ENCODE measurements at regions not wholly inside any gene's neighbourhood (a gene's known extent, or its start where the extent isn't known, plus 50 kb on each side); places are given as distances from the start of the nearest gene placed in this dataset.
"Not testable (repeated sequence)": the region's sequence is repeated elsewhere in the genome, so short reads cannot be mapped to it uniquely, and the experiment has no call there.

DNA sequence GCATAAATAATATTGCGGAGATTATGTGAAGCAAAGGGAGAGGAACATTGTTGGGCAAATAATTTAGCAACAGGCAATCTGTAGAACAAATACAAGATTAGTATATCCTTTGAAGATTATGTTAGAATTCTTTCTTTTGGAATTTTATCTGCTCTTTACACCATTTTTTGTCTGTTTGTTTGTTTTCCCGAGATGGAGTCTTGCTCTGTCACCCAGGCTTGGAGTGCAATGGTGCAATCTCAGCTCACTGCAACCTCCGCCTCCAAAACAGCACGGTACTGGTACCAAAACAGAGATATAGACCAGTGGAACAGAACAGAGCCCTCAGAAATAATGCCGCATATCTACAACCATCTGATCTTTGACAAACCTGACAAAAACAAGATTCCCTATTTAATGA, 250.3 kb downstream of the FSIP2 start:
- not testable (repeated sequence) for TF ChIP-seq CTCF (IDR thresholded peaks at IDR 0.05); POLR2A (IDR thresholded peaks at IDR 0.05); POLR2AphosphoS5 (IDR thresholded peaks at IDR 0.05; ENCODE audit: insufficient read depth in 1 of 2, low read depth in 1 of 2)

Measured in vagina (tissue), 2 donors.